ENCODE measurements at regions not wholly inside any gene's neighbourhood (a gene's known extent, or its start where the extent isn't known, plus 50 kb on each side); places are given as distances from the start of the nearest gene placed in this dataset.

DNA sequence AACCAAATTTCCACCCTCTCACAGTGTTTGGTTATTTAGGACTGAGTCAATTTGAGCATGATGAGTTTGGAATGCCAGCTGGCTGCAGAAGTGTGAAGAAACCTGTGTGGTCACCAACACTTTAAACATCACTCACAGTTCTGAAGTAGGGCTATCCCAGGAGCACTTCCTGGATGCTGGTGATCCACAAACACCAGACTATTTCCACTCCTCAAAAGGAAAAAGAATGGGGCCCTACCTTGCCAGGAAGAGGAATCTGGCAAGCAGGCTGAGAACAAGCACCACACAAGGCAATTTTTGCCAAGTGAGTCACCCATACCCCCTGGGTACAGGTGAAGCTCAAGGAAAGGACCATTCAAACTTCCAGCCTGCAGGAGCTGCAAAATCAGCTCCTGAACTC is 294.2 kb upstream of the PTGER4 start:
- peak; percentile 63 for DNase-seq (ENCODE audit: low read depth)

DNA sequence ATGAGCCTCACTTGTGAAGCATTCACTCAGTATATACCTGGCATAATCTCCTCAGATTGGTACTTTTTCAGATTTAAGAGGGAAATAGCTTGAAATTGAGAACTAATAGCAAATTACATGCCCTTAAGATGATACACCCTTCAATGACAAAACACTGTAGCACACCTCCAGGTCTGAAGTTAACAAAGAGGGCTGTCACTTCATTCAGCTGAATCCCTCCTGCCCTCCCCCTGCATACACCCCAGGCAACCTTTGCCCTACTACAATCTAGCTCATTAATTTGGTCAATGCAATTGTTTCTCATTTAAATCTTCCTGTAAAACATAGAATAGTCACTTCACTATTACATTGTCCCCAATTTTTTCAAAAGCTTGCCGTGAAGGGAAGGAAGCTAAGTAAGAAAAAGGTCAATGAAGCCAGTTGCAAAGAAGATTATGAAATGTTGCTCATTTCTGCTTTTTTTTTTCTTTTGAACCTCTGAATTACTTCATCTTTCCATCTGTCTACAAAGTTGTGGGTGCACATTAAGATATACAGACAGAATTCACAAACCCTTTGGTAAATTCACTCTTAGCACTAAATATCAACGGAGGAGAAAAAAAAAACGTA is 294.8 kb upstream of the PTGER4 start:
- DNase-seq (ENCODE audit: low read depth): no peak

DNA sequence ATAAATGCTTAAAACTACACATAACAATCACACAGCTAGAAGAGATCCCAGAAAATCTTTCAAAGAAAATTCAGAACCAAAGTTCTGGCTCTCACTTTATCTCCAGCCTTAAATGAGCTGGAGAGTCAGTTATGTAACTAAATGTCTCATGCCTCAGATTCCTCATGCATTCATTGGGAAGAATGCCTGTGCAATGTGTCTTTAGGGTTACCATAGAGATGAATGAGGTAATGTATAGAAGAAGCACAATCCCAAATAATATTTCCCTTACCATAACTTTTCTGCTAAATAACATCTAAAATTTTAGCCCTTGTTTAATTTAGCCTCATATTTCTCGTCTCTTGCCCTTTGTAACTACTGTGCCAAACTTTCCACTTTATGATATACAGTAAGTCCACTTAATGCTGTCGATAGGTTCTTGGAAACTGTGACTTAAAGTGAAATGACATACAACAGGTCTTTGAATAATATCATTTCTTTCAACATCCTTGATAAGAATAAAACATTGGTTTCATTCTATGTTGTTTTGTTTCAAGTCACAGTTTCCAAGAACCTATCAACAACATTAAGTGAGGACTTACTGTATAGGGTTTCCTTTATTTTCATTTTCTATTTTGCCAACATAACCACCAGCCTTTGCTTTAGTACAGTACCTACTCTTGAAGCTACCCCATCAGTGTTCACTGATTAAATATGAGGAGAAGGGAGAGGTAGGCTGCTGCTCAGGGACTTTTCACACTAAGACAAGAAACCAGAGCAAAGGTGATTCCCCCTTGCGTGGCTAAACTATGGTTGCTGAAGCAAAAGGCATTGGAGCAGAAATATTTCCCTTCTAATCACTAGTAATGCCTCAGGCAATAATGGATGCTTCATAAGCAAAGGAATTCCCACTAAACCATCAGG is 295.7 kb upstream of the PTGER4 start:
- peak; percentile 56 for DNase-seq (ENCODE audit: low read depth)

DNA sequence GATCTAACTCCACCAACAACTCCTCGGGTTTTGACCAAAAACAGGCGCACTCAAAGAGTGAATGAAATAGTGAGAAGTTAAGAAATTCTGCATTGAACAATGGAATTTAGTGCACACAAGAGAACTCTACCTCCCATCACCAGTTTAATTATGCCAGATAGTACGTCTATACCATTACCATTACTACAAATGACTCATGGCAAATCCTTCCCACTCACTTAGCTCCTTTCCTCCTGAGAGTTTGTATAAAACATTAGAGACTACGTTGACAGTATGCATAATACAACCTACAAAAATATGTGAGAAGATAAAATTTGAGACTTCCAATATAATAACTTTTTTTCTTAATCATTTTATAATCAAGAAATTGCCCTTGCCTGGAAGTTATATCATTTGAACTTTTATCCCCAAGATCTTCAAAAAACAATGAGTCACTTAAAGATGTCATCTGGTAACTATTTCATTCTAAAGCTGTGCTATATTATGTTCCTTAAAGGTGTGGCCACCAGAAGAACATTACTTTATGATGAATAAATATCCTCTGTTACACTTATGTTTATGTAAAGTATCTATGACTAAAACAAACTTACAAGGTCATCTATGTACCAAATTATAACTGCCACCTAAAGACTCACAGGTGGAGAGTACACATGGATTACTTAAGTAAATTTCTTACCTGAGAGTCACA is 297.9 kb upstream of the PTGER4 start:
- DNase-seq (ENCODE audit: low read depth): peak; percentile 86

DNA sequence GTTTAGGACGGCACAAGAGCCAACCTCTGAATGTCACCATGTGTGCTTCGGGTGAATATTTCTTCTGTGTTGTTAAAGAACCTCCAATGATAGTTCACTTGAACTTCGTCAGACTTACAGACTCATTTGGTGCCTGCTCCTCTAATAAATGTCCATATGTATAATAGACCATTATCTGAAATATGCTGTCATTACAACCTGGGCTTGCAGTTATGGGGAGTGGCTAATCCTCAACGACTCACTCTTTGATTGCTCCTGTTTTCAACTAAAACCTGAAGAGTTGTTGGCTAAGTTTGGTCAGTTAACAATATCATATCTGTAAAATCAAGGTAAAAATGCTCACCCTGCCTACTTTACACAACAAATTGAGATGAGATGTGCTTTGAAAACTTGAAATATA is 298.7 kb upstream of the PTGER4 start:
- no peak for DNase-seq (ENCODE audit: low read depth)

DNA sequence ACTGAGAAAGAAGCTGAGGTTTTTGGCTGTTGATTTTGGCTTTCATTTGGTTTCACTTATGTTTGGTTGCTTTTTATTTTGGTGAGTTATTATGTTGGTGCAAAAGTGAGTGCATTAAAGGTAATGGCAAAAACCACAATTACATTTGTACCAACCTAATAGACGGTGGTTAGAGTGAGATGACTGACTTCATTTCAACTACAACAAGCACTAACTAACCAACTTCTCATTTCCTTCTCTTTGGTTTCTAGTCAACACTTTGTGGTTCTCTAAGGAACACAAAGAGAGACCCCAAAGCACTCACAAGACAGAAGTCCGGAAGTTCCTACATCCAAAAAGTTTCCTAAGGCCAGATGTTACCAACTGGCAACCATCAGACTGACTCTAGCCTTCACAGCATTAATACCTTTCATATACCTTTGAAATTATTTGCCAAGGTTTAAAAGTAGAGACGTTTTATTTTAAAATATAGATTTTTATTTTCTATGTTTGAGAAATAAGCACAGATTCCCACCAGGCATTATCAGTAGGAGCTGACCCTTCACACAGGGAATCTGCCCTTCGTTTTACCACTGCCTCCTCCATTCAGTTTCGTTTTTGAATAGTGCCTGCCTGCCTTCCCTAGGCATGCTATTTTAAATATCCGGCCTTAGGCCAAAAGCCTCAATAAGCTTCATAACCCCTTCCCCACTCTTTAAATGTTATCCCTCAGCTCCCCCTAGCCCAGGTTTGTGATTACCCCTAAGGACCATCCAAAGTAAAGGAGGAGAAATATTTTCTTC is 301.1 kb upstream of the PTGER4 start:
- no peak for DNase-seq (ENCODE audit: low read depth)

DNA sequence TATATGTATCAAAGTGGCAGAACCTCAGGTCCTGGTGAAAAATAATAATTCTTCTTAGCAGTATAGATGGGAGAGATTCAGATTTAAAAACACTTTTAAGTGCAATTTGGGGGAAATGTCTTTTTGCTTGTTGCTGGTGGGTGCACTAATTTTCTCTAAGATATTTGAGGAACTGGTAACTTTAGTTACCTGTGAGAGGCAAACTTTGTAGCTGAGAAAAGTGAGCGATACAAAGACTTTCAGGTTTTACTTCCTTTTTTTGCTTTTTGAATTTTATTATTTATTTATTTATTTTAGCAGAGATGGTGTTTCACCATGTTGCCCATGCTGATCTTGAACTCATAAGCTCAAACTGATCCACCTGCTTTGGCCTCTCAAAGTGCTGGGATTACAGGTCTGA is 303.1 kb upstream of the PTGER4 start:
- DNase-seq (ENCODE audit: low read depth): no peak

DNA sequence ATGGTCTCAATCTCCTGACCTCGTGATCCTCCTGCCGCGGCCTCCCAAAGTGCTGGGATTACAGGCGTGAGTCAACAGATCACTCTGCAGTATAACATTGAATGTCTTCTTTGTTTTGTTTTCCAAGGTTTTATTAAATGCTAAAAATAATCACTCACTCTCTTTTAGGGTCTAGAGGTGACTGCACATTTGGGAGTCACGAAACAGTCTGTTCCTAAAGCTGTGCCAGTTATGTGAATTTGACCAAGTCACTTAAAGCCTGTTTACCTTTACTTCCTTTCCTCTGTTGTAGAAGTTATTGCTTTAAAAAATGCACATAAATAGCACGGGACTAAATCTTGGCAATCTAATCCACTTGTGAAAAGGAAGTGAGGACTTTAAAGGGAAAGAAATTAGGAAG is 304.9 kb upstream of the PTGER4 start:
- no peak for DNase-seq (ENCODE audit: low read depth)

DNA sequence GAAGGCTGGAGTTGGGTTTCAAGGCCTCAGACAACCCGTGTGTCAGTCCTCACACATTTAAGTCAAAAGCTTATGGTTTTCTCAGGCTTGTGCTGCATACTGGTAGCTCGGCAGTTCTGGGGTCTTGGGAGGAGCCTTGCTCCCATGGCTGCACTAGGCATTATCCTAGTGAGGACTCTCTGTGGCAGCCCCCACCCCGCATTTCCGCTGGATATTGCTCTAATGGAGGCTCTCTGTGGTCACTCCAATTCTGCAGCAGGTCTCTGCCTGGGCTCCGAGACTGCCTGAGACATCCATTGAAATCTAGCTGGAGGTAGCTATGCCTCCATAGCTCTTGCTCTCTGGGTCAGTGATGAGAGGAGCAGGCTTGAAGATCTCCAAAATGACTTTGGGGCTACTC is 311.5 kb upstream of the PTGER4 start:
- DNase-seq (ENCODE audit: low read depth): no peak

DNA sequence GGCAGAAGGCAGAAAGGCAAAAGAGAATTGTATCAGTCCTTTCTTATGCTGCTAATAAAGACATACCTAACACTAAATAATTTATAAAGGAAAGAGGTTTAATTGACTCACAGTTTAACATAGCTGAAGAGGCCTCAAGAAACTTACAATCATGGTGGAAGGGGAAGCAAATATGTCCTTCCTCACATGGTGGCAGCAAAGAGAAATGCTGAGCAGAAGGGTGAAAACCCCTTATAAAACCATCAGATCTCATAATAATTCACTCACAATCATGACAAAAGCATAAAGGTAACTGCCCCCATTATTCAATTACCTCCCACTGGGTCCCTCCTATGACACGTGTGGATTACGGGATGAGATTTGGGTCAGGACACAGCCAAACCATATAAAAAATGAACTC is 312.5 kb upstream of the PTGER4 start:
- DNase-seq (ENCODE audit: low read depth): no peak

DNA sequence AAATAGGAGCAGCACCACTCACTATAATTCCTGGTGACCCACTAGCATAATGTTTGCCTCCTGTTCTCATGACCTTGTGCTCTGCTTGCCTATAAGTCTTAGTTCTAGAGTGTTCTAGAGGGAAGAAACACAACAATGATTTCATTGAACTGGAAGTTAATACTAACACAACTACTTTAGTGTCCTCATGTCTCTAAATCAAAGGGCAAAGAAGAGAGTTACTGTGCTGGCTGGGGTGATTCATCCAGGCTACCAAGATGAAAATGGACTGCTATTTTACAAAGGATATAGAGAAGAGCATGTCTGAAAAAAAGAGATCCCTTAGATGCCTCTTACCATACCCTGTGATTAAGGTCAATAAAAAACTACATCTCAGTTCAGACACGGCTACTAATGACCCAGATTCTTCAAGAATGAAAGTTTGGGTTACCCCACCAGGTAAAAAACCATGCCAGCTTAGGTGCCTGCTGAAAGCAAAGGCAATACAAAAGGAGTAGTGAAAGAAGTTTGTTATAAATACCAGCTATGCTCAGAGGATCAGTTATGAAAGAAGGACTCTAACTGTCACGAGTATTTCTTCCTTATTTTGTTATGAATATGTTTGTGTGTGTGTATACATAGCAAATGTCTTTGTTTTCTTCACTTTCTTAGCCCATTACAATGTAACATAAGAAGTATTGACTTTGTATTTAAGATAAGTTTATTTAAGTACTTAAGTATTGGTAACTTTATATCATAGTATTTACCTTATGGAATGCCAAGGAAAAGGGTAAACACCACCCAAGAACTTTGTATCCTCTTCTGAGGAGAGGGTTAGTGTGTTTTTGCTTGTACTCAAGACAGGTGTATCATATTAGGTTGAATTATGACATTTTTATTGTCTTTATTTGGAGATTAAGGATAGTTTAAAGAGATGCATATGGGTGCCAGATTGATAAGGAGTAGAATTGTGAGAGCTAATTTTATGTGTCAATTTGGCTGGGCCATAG is 314.1 kb upstream of the PTGER4 start:
- no peak for DNase-seq (ENCODE audit: low read depth)

DNA sequence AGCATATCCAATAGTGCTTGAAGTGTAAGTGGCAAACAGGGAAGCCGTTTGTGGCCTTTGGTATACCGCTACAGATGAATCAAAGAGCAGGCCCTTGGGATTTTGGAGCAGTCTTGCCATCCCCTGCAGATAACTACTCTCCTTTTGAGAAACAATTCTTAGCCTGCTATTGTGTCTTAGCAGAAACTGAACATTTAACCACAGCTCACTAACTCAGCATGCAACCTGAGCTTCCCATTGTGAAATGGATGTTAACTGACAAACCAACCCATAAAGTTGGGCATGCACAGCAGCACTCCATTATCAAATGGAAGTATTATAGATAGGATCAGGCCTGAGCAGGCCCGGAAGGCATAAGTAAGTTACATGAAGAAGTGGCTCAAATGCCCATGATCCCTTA is 315.3 kb upstream of the PTGER4 start:
- no peak for DNase-seq (ENCODE audit: low read depth)

DNA sequence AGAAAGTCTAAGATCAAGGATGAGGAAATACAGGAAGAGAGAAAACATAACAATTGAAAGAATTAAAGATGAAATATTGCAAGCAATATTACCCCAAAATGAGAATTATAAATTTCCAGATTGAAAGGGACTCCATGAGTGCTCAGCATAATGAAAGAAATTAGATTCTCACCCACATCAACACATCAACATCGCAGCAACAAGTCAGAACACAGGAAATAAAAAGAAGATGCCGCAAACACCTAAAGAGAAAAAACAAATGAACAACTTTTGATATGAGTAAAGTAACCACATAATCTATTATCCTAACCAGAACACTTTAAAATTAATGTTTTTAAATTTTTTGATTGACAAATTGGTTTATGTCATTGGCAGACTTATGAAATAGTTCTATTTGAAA is 318.3 kb upstream of the PTGER4 start:
- DNase-seq (ENCODE audit: low read depth): no peak

DNA sequence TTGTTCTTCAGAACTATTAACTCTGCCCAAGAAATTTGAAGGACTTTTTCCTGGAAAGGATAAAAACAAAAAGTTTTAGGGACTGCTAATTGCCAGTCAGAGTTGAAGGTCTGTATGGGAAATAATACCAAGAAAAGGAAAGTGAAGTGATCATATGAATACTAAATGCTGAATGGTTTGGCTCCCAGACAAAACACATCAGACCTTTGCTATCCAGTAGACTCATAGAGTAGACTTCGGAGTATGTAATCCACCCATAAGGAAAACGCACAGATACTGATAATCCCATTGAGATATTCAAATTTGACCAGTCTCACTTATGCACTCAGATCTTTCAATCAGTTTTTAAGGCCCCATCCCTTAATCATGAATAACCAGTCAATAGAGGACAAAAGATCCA is 319.0 kb upstream of the PTGER4 start:
- no peak for DNase-seq (ENCODE audit: low read depth)

DNA sequence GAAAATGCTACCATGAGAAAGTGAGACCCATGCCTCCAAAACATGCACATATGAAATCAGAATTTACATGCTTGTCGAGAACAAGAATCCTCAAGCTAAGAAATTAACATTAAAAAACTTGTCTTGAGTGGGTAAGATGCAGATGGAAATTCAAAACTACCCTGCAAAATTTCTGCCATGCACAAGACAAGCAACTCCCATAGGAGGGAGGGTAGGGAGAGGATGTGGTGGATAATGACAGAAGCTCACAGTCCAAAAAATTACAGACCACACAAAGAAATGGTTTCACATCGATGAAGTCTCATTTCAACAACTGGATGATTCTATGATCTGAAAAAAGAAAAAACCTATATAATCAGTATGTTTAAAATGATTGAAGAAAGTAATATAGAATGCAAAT is 319.9 kb upstream of the PTGER4 start:
- DNase-seq (ENCODE audit: low read depth): no peak

DNA sequence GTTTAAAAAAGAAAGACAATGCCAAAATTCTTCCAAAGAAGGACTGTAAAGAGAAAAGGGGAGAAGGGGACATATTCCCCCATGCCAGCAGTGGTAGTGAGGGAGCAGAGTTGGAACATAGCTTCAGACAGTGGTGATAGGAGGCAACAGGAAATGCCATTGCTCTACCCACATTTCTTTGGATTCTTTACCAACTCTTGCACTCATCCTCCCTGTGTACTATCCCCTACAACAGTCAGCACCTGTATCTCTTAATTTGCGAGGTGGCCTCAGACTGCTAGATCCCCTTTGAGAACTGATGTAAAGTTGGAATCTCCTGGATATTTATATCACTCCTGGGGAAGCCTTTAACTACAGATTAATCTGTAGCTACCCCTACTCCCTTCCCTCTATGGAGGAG is 320.6 kb upstream of the PTGER4 start:
- no peak for DNase-seq (ENCODE audit: low read depth)

DNA sequence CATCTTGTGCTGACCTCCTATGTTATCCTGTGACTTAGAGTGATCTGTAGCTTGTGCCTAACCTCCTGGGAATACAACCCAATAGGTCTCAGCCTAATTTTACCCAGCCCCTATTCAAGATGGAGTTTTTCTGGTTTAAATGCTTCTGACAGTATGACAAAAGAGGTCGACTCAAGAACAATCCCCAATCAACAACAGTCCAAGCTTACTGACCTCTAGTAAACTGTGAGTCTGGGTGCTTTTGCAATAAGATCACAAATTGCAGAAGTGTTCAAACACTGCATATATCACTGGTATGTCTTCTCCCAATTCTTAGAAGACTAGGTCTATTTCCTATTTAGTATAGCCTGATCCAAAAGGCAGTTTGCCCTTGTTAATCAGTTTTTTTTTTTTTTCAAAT is 323.5 kb upstream of the PTGER4 start:
- no peak for DNase-seq (ENCODE audit: low read depth)

DNA sequence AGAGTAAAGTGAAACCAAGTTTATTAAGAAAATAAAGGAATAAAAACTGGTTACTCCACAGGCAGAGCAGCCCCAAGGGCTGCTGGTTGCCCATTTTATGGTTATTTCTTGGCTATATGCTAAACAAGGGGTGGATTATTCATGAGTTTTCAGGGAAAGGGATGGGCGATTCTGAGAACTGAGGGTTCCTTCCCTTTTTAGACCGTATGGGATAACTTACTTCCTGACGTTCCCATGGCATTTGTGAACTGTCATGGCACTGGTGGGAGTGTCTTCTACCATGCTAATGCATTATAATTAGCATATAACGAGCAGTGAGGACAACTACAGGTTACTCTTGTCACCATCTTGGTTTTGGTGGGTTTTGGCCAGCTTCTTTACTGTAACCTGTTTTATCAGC is 323.9 kb upstream of the PTGER4 start:
- no peak for DNase-seq (ENCODE audit: low read depth)

DNA sequence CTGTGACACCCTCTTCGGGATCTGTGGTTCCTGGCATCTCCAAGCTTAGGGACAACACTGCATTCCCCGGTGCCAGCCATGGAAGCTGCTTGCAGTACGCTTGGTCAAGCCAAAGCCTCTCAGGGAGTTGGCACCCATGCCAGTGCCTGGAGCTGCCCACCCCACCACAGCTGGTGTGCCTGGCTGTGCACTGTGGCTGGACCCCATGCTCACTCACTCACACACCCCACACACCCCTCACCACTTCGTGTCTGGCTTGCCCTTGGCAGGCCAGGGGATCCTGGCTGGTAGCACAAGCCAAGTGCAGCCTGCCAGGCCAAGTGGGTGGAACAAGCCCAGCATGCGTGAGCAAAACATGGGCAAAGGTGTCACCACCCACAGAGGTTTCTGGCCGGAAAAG is 324.5 kb upstream of the PTGER4 start:
- no peak for DNase-seq (ENCODE audit: low read depth)

DNA sequence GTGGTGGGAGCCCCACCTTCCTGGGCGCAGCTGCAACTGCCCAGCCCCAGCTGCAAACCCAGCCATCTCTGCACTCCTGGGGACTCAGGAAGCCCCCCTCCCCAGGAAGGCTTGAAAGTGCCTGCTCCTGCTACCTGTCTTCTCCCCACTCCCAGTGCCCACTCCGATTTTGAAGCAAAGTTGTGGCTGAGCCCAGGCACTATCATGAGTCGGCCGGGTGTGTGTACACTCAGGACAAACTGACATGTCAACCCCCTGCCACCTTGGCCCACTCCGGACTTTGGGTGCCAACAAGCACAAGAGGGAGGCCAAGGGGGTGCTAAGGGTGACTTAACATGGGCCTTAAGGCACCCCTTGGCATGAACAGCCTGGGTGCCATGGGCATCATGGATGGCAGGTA is 325.5 kb upstream of the PTGER4 start:
- DNase-seq (ENCODE audit: low read depth): no peak

DNA sequence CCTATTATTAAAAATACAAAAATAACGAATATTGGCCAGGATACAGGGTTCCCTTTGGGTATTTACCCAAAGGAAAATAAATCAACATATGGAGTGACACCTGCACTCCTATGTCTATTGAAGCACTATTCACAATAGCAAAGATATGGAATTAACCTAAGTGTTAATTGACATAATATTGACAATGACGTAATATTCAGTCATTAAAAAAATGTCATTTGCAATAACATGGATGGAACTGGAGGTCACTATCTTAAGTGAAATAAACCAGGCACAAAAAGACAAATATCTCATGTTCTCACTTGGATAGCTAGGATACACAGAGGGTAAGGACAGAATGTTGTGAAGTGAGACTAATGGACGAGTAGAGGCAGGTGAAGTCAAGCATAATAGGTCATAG is 326.3 kb upstream of the PTGER4 start:
- DNase-seq (ENCODE audit: low read depth): no peak

All from HS-5 (cell line).